CD4-positive, alpha-beta T cell treated with Interleukin-15 for 4 hours (primary cell): ENCODE measurements at regions not wholly inside any gene's neighbourhood (a gene's known extent, or its start where the extent isn't known, plus 50 kb on each side); places are given as distances from the start of the nearest gene placed in this dataset.

Experiments used
- DNase-seq: peaks from one replicate; pipeline ENCODE4 v3.0.0-alpha.2; 2020; ENCODE audit warnings: low spot score

- DNase-seq: no peak
Measured at GRCh38 chr4:137676357-137676998, 144.2 kb upstream of the PCDH18 start.

- no peak for DNase-seq
Measured at GRCh38 chr4:137674066-137674465, 141.8 kb upstream of the PCDH18 start.

DNA sequence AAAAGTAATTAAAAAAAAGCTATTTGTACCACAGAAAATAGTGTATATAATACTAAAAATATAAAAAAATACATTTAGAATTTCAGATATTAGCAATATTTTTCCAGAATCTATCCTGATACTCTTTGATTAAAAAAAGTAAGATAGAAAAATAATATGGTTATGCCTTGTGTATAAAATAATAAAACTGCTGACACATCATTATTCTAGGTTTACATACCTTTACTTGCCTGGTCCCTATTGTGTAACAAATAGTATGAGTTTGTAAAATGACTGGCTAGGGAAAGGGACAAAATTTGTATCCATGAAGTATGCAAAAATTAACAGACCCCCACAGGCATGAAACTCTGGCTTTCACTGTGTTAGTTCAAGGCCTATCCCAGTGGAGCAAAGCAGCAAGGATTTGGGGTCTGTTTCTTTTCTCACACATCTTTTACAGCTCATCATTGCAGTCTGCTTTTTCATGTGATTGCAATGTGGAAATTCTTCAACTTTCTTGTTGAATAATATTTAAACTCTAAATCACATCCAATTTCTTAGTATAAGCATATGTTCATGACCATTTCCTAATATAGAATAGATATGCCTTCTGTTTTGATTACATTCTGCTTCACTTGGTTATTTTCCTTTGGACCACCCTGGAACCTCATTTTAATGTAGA is 136.7 kb upstream of the PCDH18 start:
- no peak for DNase-seq

- DNase-seq: no peak
Measured at GRCh38 chr4:137664416-137664815, 132.1 kb upstream of the PCDH18 start.

GRCh38 chr4:137664046-137664387 is 131.7 kb upstream of the PCDH18 start:
- no peak for DNase-seq

- no peak for DNase-seq
Measured at GRCh38 chr4:137663251-137664045, 131.2 kb upstream of the PCDH18 start.

DNA sequence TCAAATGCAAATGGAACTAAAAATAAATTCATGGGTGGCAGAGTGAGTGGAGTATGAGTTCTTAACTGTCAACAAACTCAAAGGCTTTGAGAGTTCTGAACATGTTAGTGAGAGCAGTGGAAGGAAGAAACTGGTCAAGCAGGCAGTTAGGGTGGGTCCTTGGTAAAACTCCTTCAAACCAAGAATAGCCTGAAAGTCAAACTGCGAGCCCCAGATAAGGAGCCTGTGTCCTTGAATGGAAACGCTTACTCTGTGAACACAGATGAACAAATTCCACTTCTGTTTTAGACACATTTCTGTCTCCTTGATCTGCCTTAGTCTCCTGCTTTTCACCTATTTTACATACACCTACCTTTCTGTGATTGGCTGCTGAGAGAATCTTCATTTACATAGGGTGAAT is 129.4 kb upstream of the PCDH18 start:
- no peak for DNase-seq

DNA sequence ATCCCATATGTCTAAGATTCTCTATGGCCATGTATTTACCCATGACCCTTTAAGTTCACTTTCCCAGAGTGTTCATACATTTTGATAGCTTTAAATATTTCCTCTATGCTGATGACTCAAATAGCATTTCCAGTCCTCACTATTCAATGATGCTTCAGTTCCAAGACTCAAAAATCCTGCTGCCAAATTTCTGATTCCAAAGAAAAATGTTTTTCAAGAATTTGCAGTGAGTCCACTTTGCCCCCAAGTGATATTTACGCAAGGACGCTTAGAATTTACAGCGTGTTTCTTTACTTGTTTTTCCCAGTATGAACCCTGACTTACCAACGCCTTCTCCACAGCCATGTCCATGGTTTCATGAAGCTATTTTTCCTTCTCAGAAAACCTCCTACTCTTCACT is 127.9 kb upstream of the PCDH18 start:
- DNase-seq: no peak

GRCh38 chr4:137659431-137659830 is 127.1 kb upstream of the PCDH18 start:
- no peak for DNase-seq

DNA sequence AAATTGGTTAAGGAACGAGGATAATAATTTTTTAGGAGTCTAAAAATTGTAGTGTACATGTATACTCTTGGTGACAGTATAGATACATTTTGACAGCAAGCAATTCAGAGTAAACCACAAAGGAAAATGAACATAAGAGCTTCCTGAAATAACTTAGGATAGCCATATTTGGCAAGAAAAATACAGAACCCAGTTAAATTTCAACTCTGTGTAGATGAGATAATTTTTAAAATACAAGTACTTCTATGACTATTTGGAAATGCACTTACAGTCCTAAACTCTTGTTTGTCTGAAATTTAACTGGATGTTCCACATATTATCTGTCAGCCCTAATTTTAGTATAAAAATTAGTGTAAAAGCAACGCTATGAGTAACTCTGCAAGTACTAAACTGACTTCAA is 124.4 kb upstream of the PCDH18 start:
- no peak for DNase-seq

- DNase-seq: no peak
Measured at GRCh38 chr4:137655302-137655701, 123.0 kb upstream of the PCDH18 start.

DNA sequence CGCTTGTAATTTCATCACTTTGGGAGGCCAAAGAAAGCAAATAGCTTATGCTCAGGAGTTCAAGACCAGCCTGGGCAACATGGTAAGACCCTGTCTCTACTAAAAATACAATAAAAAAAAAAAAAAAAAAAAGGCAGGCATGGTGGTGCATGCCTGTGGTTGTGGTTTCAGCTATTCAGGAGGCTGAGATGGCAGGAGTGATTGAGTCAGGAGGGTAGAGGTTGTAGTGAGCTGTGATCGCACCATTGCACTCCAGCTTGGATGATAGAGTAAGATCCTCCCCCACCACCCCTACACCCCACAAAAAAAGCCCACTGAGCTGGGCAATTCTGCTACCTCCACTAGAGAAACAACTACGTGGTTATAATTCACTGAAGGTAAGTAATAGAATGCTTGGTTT is 118.8 kb upstream of the PCDH18 start:
- no peak for DNase-seq

DNA sequence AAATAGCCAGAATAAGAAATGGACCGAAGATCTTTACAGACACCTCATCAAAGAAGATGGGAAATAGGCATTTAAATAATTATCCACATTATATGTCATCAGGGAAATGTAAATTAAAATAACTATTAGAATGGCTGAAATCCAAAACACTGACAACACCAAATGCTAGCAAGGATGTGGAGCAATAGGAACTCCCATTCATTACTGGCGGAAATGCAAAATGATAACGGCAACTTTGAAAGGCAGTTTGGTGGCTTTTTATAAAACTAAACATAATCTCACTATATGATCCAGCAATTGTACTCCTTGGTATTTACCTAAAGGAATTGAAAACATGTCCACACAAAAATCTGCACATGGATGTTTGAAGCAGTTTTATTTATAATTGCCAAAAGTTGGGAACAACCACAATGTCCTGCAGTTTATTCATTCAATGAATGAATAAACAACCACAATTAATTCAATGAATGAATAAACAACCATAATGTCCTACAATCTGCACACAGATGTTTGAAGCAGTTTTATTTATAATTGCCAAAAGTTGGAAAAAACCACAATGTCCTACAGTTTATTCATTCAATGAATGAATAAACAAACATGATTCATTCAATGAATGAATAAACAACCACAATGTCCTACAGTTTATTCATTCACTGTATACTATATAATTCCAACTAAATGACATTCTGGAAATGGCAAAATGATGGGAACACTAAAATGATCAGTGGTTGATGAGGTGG is 117.6 kb upstream of the PCDH18 start:
- no peak for DNase-seq

- no peak for DNase-seq
Measured at GRCh38 chr4:137648531-137648930, 116.2 kb upstream of the PCDH18 start.

GRCh38 chr4:137647375-137647774 is 115.1 kb upstream of the PCDH18 start:
- DNase-seq: no peak

GRCh38 chr4:137644201-137644600 is 111.9 kb upstream of the PCDH18 start:
- no peak for DNase-seq

- no peak for DNase-seq
Measured at GRCh38 chr4:137641544-137641943, 109.2 kb upstream of the PCDH18 start.

DNA sequence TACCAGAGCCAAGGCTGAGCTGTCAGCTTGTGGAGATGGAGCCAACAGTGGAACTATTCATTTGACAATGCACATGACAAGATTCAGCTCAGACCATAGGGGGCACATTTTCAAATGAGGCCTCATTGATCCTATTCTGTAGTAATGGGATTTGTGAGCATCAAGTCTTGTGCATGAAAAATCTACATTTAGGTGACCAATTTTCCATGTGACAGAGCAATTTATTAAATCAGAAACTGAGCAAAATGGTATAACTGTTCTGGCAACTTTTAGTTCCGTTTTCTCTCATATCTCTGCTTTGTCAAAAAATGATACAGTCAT is 108.5 kb upstream of the PCDH18 start:
- DNase-seq: no peak

- no peak for DNase-seq
Measured at GRCh38 chr4:137640156-137640837, 108.0 kb upstream of the PCDH18 start.

GRCh38 chr4:137638934-137639333 is 106.6 kb upstream of the PCDH18 start:
- no peak for DNase-seq

DNA sequence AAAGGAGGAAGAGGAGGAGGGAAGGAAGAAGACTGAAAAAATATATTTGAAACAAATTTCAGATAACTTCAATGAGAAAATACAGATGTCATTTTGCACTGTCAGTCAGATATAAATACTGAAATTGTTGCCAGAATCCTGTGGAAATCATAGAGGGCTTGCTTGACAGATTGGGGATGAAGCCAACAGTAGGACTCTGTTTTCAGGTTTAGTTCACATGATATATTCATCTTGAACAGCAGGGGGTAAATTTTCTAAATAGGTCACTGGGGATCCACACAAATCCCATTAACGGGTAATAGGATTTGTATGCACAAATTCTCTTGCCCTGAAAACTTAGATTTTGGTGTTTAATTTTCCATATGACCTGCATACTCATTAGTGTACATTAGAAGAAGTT is 103.3 kb upstream of the PCDH18 start:
- DNase-seq: no peak

GRCh38 chr4:137635108-137635507 is 102.8 kb upstream of the PCDH18 start:
- DNase-seq: no peak
